AG20443 (cell line): ENCODE measurements at regions not wholly inside any gene's neighbourhood (a gene's known extent, or its start where the extent isn't known, plus 50 kb on each side); places are given as distances from the start of the nearest gene placed in this dataset.
"Not testable (repeated sequence)": the region's sequence is repeated elsewhere in the genome, so short reads cannot be mapped to it uniquely, and the experiment has no call there.

Experiments used
- DNase-seq: peaks from one replicate; pipeline ENCODE4 v3.0.0; 2012; ENCODE audit warnings: low spot score, mixed read lengths

- DNase-seq, result no peak
Observed at GRCh38 chr5:100232736-100233135, 302.4 kb upstream of the FAM174A start.

GRCh38 chr5:100188778-100189177, 346.4 kb upstream of the FAM174A start:
- no peak for DNase-seq

- DNase-seq, result no peak
Observed at GRCh38 chr5:100188339-100188738, 346.8 kb upstream of the FAM174A start.

GRCh38 chr5:100186181-100186580, 349.0 kb upstream of the FAM174A start:
- DNase-seq, result no peak

- no peak for DNase-seq
Observed at GRCh38 chr5:100182402-100182801, 352.8 kb upstream of the FAM174A start.

- DNase-seq, result no peak
Observed at GRCh38 chr5:100175346-100175745, 359.8 kb upstream of the FAM174A start.

- no peak for DNase-seq
Observed at GRCh38 chr5:100165309-100165708, 369.9 kb upstream of the FAM174A start.

- DNase-seq, result no peak
Observed at GRCh38 chr5:100161868-100162267, 373.3 kb upstream of the FAM174A start.

- no peak for DNase-seq
Observed at GRCh38 chr5:100157066-100157465, 378.1 kb upstream of the FAM174A start.

- DNase-seq, result no peak
Observed at GRCh38 chr5:100148239-100148638, 386.9 kb upstream of the FAM174A start.

GRCh38 chr5:100142607-100143006, 392.6 kb upstream of the FAM174A start:
- no peak for DNase-seq

- no peak for DNase-seq
Observed at GRCh38 chr5:100131161-100131560, 404.0 kb upstream of the FAM174A start.

- DNase-seq, result no peak
Observed at GRCh38 chr5:100130307-100130706, 404.9 kb upstream of the FAM174A start.

- no peak for DNase-seq
Observed at GRCh38 chr5:100119903-100120302, 415.3 kb upstream of the FAM174A start.

GRCh38 chr5:100110497-100110896, 424.7 kb upstream of the FAM174A start:
- no peak for DNase-seq

- DNase-seq, result no peak
Observed at GRCh38 chr5:100108883-100109282, 426.3 kb upstream of the FAM174A start.

GRCh38 chr5:100103592-100104119, 431.5 kb upstream of the FAM174A start:
- not testable (repeated sequence) for DNase-seq

- DNase-seq, result not testable (repeated sequence)
Observed at GRCh38 chr5:100101466-100101865, 433.7 kb upstream of the FAM174A start.

GRCh38 chr5:100096328-100096727, 438.8 kb upstream of the FAM174A start:
- DNase-seq, result not testable (repeated sequence)

- not testable (repeated sequence) for DNase-seq
Observed at GRCh38 chr5:100080703-100081102, 454.5 kb upstream of the FAM174A start.

- not testable (repeated sequence) for DNase-seq
Observed at GRCh38 chr5:100079163-100079562, 456.0 kb upstream of the FAM174A start.

- not testable (repeated sequence) for DNase-seq
Observed at GRCh38 chr5:100066020-100066419, 469.2 kb upstream of the FAM174A start.

- no peak for DNase-seq
Observed at GRCh38 chr5:100043475-100043874, 491.7 kb upstream of the FAM174A start.

GRCh38 chr5:100026606-100027005, 508.6 kb upstream of the FAM174A start:
- no peak for DNase-seq

GRCh38 chr5:100023536-100023935, 511.6 kb upstream of the FAM174A start:
- no peak for DNase-seq
